HG03558 (cell line): ENCODE measurements at regions not wholly inside any gene's neighbourhood (a gene's known extent, or its start where the extent isn't known, plus 50 kb on each side); places are given as distances from the start of the nearest gene placed in this dataset.
"Not testable (repeated sequence)": the region's sequence is repeated elsewhere in the genome, so short reads cannot be mapped to it uniquely, and the experiment has no call there.

Experiments
- ATAC-seq: cut with Tn5 transposase; IDR thresholded peaks from one replicate; pipeline ENCODE4 v1.9.1; 2021; ENCODE audit warnings: moderate number of reproducible peaks; ENCODE audit not compliant: unreplicated experiment; ENCODE audit errors: extremely low read depth

GRCh38 chr15:38996111-38996631, 431.6 kb upstream of the RASGRP1 start:
- no peak for ATAC-seq

- ATAC-seq: no peak
These were observed 433.2 kb upstream of the RASGRP1 start for GRCh38 chr15:38997841-38998240.

- no peak for ATAC-seq
These were observed 435.6 kb upstream of the RASGRP1 start for GRCh38 chr15:39000008-39000734.

- ATAC-seq: no peak
These were observed 445.1 kb upstream of the RASGRP1 start for GRCh38 chr15:39009740-39010139.

GRCh38 chr15:39011066-39011465, 446.5 kb upstream of the RASGRP1 start:
- not testable (repeated sequence) for ATAC-seq

- ATAC-seq: no peak
These were observed 448.6 kb upstream of the RASGRP1 start for GRCh38 chr15:39013262-39013661.

GRCh38 chr15:39014682-39015081, 450.1 kb upstream of the RASGRP1 start:
- ATAC-seq: no peak

GRCh38 chr15:39016706-39017105, 452.1 kb upstream of the RASGRP1 start:
- no peak for ATAC-seq

GRCh38 chr15:39018966-39019365, 454.4 kb upstream of the RASGRP1 start:
- no peak for ATAC-seq

- ATAC-seq: no peak
These were observed 456.7 kb upstream of the RASGRP1 start for GRCh38 chr15:39021341-39021740.

GRCh38 chr15:39022532-39023305, 458.1 kb upstream of the RASGRP1 start:
- no peak for ATAC-seq

GRCh38 chr15:39025321-39025720, 460.7 kb upstream of the RASGRP1 start:
- no peak for ATAC-seq

GRCh38 chr15:39025881-39026280, 461.3 kb upstream of the RASGRP1 start:
- no peak for ATAC-seq

GRCh38 chr15:39028069-39028468, 463.5 kb upstream of the RASGRP1 start:
- no peak for ATAC-seq

- ATAC-seq: no peak
These were observed 465.1 kb upstream of the RASGRP1 start for GRCh38 chr15:39029741-39030140.

GRCh38 chr15:39030291-39031070, 465.9 kb upstream of the RASGRP1 start:
- no peak for ATAC-seq

GRCh38 chr15:39031596-39031995, 467.0 kb upstream of the RASGRP1 start:
- no peak for ATAC-seq

GRCh38 chr15:39034816-39035215, 470.2 kb upstream of the RASGRP1 start:
- ATAC-seq: no peak

GRCh38 chr15:39037611-39038010, 473.0 kb upstream of the RASGRP1 start:
- not testable (repeated sequence) for ATAC-seq

GRCh38 chr15:39040861-39041260, 476.2 kb upstream of the RASGRP1 start:
- no peak for ATAC-seq
